ENCODE measurements at regions not wholly inside any gene's neighbourhood (a gene's known extent, or its start where the extent isn't known, plus 50 kb on each side); places are given as distances from the start of the nearest gene placed in this dataset.

DNA sequence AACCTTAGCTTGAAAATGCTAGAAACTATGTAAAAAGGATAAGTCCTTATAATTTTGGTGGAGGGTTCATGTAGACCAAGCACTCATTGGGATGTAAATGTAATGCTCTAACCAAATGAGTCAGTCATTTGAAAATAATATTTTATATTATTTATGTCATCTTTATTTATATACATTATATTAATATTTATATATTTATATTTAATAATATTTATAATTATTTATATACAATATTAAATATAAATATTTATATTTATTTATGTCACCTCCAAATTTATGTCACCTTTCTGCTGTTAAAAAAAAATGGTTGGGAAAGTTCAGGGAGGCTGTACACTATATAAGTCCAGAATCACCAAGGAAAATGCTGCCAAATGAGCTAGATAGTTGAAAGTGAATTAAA lies 254.3 kb downstream of the FIGN start:
- H3K36me3 ChIP-seq (ENCODE audit: control insufficient read depth in 2 of 2, insufficient read depth in 2 of 2, low read length in 1 of 2): no peaks in the 10 kb centered on the region
- no peaks in the 10 kb centered on the region for H3K27me3 ChIP-seq (ENCODE audit: control insufficient read depth in 1 of 2, insufficient read depth in 2 of 2, low read length in 2 of 2)
- peaks cover 0 to 3% of the 10 kb centered on the region in 2 donors for H3K9me3 ChIP-seq (ENCODE audit: control insufficient read depth in 2 of 2, insufficient read depth in 1 of 2, low read depth in 1 of 2, low read length in 1 of 2)
- no peak overlapping the region for H3K4me3 ChIP-seq (ENCODE audit: low read depth in 1 of 2, low read length in 2 of 2)
- H3K4me1 ChIP-seq (ENCODE audit: control insufficient read depth in 2 of 2, insufficient read depth in 2 of 2, low read length in 1 of 2): no peaks in the 10 kb centered on the region
- no peak overlapping the region for H3K27ac ChIP-seq (ENCODE audit: low read depth in 2 of 2, low read length in 1 of 2)

DNA sequence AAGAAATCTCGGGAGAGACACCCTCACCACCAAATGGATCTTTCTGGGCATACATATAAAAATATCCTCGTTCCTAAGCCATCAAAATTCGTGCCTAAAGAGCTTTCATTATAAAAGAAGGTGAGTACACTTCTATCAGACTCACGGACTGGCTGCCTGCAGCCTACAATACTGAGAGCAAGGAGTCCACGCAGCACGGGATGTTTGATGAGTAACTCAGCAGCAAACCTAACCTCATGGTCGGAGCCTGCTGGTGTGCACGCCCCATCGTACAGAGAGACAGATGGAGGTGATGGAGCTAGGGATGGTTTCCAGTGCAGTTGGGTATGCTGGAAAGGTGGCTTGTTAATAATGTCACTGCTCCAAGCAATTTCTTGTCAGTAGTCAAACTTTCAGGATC lies 256.2 kb downstream of the FIGN start:
- Histone ChIP-seq H3K36me3 (ENCODE audit: control insufficient read depth in 2 of 2, insufficient read depth in 2 of 2, low read length in 1 of 2) (no peaks in the 10 kb centered on the region), H3K9me3 (ENCODE audit: control insufficient read depth in 2 of 2, insufficient read depth in 1 of 2, low read depth in 1 of 2, low read length in 1 of 2) (peaks cover 0 to 3% of the 10 kb centered on the region in 2 donors), H3K27ac (ENCODE audit: low read depth in 2 of 2, low read length in 1 of 2) (no peak overlapping the region), H3K4me1 (ENCODE audit: control insufficient read depth in 2 of 2, insufficient read depth in 2 of 2, low read length in 1 of 2) (no peaks in the 10 kb centered on the region), H3K4me3 (ENCODE audit: low read depth in 1 of 2, low read length in 2 of 2) (no peak overlapping the region), H3K27me3 (ENCODE audit: control insufficient read depth in 1 of 2, insufficient read depth in 2 of 2, low read length in 2 of 2) (no peaks in the 10 kb centered on the region)
- WGBS, 2 donors: 80 to 85% methylated on average over 9 of the region's 9 CpGs

GRCh38 chr2:163475815-163476214 lies 260.0 kb downstream of the FIGN start:
- H3K4me3 ChIP-seq (ENCODE audit: low read depth in 1 of 2, low read length in 2 of 2): no peak overlapping the region
- no peaks in the 10 kb centered on the region for H3K36me3 ChIP-seq (ENCODE audit: control insufficient read depth in 2 of 2, insufficient read depth in 2 of 2, low read length in 1 of 2)
- no peaks in the 10 kb centered on the region for H3K27me3 ChIP-seq (ENCODE audit: control insufficient read depth in 1 of 2, insufficient read depth in 2 of 2, low read length in 2 of 2)
- WGBS, 2 donors: 65 to 71% methylated on average over 3 of the region's 3 CpGs
- H3K4me1 ChIP-seq (ENCODE audit: control insufficient read depth in 2 of 2, insufficient read depth in 2 of 2, low read length in 1 of 2): no peaks in the 10 kb centered on the region
- H3K9me3 ChIP-seq (ENCODE audit: control insufficient read depth in 2 of 2, insufficient read depth in 1 of 2, low read depth in 1 of 2, low read length in 1 of 2): peaks cover 0 to 3% of the 10 kb centered on the region in 2 donors
- H3K27ac ChIP-seq (ENCODE audit: low read depth in 2 of 2, low read length in 1 of 2): no peak overlapping the region

DNA sequence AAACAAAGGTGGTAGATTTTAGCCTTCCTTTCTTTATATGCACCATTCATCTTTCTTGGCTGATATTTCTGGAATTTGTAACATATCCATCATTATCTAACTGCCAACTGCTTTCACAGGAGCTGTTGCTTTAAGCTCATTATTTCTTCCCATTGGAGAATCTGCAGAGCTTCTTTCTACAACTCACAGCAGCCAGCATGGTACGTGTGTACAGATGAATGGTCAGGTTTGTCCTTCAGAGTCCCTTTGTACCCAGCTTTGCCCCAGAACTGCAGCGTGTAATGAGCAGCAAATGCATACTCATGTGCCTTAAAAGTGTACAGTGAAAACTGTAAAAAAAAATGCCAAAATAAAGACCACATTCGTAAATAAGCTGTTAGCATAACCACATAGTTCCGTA lies 260.9 kb downstream of the FIGN start:
- Histone ChIP-seq H3K4me1 (ENCODE audit: control insufficient read depth in 2 of 2, insufficient read depth in 2 of 2, low read length in 1 of 2) (no peaks in the 10 kb centered on the region), H3K9me3 (ENCODE audit: control insufficient read depth in 2 of 2, insufficient read depth in 1 of 2, low read depth in 1 of 2, low read length in 1 of 2) (peaks cover 0 to 3% of the 10 kb centered on the region in 2 donors), H3K27me3 (ENCODE audit: control insufficient read depth in 1 of 2, insufficient read depth in 2 of 2, low read length in 2 of 2) (no peaks in the 10 kb centered on the region), H3K27ac (ENCODE audit: low read depth in 2 of 2, low read length in 1 of 2) (no peak overlapping the region), H3K36me3 (ENCODE audit: control insufficient read depth in 2 of 2, insufficient read depth in 2 of 2, low read length in 1 of 2) (no peaks in the 10 kb centered on the region), H3K4me3 (ENCODE audit: low read depth in 1 of 2, low read length in 2 of 2) (no peak overlapping the region)
- 70 to 76% methylated on average over 4 of the region's 4 CpGs for WGBS, 2 donors

- no peak overlapping the region for H3K4me3 ChIP-seq (ENCODE audit: low read depth in 1 of 2, low read length in 2 of 2)
- 70 to 82% methylated on average over 4 of the region's 4 CpGs for WGBS, 2 donors
- no peak overlapping the region for H3K27ac ChIP-seq (ENCODE audit: low read depth in 2 of 2, low read length in 1 of 2)
- H3K9me3 ChIP-seq (ENCODE audit: control insufficient read depth in 2 of 2, insufficient read depth in 1 of 2, low read depth in 1 of 2, low read length in 1 of 2): no peaks in the 10 kb centered on the region
- no peaks in the 10 kb centered on the region for H3K27me3 ChIP-seq (ENCODE audit: control insufficient read depth in 1 of 2, insufficient read depth in 2 of 2, low read length in 2 of 2)
- H3K4me1 ChIP-seq (ENCODE audit: control insufficient read depth in 2 of 2, insufficient read depth in 2 of 2, low read length in 1 of 2): no peaks in the 10 kb centered on the region
- H3K36me3 ChIP-seq (ENCODE audit: control insufficient read depth in 2 of 2, insufficient read depth in 2 of 2, low read length in 1 of 2): no peaks in the 10 kb centered on the region
Observed at GRCh38 chr2:163474319-163474744, 261.5 kb downstream of the FIGN start.

- Histone ChIP-seq H3K4me3 (ENCODE audit: low read depth in 1 of 2, low read length in 2 of 2) (no peak overlapping the region), H3K4me1 (ENCODE audit: control insufficient read depth in 2 of 2, insufficient read depth in 2 of 2, low read length in 1 of 2) (no peaks in the 10 kb centered on the region), H3K27me3 (ENCODE audit: control insufficient read depth in 1 of 2, insufficient read depth in 2 of 2, low read length in 2 of 2) (no peaks in the 10 kb centered on the region), H3K27ac (ENCODE audit: low read depth in 2 of 2, low read length in 1 of 2) (no peak overlapping the region), H3K9me3 (ENCODE audit: control insufficient read depth in 2 of 2, insufficient read depth in 1 of 2, low read depth in 1 of 2, low read length in 1 of 2) (no peaks in the 10 kb centered on the region), H3K36me3 (ENCODE audit: control insufficient read depth in 2 of 2, insufficient read depth in 2 of 2, low read length in 1 of 2) (no peaks in the 10 kb centered on the region)
- WGBS, 2 donors: 11 to 27% methylated on average over 1 of the region's 1 CpG
Observed at GRCh38 chr2:163471947-163472346, 263.9 kb downstream of the FIGN start.

GRCh38 chr2:163469561-163469962 lies 266.2 kb downstream of the FIGN start:
- Histone ChIP-seq H3K9me3 (ENCODE audit: control insufficient read depth in 2 of 2, insufficient read depth in 1 of 2, low read depth in 1 of 2, low read length in 1 of 2) (no peaks in the 10 kb centered on the region), H3K4me3 (ENCODE audit: low read depth in 1 of 2, low read length in 2 of 2) (no peak overlapping the region), H3K36me3 (ENCODE audit: control insufficient read depth in 2 of 2, insufficient read depth in 2 of 2, low read length in 1 of 2) (no peaks in the 10 kb centered on the region), H3K27me3 (ENCODE audit: control insufficient read depth in 1 of 2, insufficient read depth in 2 of 2, low read length in 2 of 2) (no peaks in the 10 kb centered on the region), H3K27ac (ENCODE audit: low read depth in 2 of 2, low read length in 1 of 2) (no peak overlapping the region), H3K4me1 (ENCODE audit: control insufficient read depth in 2 of 2, insufficient read depth in 2 of 2, low read length in 1 of 2) (no peaks in the 10 kb centered on the region)
- 27% methylated on average over 3 of the region's 3 CpGs for WGBS, 2 donors

- Histone ChIP-seq H3K4me1 (ENCODE audit: control insufficient read depth in 2 of 2, insufficient read depth in 2 of 2, low read length in 1 of 2) (no peaks in the 10 kb centered on the region), H3K36me3 (ENCODE audit: control insufficient read depth in 2 of 2, insufficient read depth in 2 of 2, low read length in 1 of 2) (no peaks in the 10 kb centered on the region), H3K27me3 (ENCODE audit: control insufficient read depth in 1 of 2, insufficient read depth in 2 of 2, low read length in 2 of 2) (no peaks in the 10 kb centered on the region), H3K4me3 (ENCODE audit: low read depth in 1 of 2, low read length in 2 of 2) (no peak overlapping the region), H3K9me3 (ENCODE audit: control insufficient read depth in 2 of 2, insufficient read depth in 1 of 2, low read depth in 1 of 2, low read length in 1 of 2) (no peaks in the 10 kb centered on the region), H3K27ac (ENCODE audit: low read depth in 2 of 2, low read length in 1 of 2) (no peak overlapping the region)
- WGBS, 2 donors: 89 to 91% methylated on average over 10 of the region's 10 CpGs
Observed at GRCh38 chr2:163467251-163467630, 268.6 kb downstream of the FIGN start.

GRCh38 chr2:163466331-163467250 lies 269.2 kb downstream of the FIGN start:
- H3K4me3 ChIP-seq (ENCODE audit: low read depth in 1 of 2, low read length in 2 of 2): no peak overlapping the region
- H3K27ac ChIP-seq (ENCODE audit: low read depth in 2 of 2, low read length in 1 of 2): no peak overlapping the region
- no peaks in the 10 kb centered on the region for H3K27me3 ChIP-seq (ENCODE audit: control insufficient read depth in 1 of 2, insufficient read depth in 2 of 2, low read length in 2 of 2)
- 70 to 75% methylated on average over 11 of the region's 11 CpGs for WGBS, 2 donors
- no peaks in the 10 kb centered on the region for H3K4me1 ChIP-seq (ENCODE audit: control insufficient read depth in 2 of 2, insufficient read depth in 2 of 2, low read length in 1 of 2)
- H3K36me3 ChIP-seq (ENCODE audit: control insufficient read depth in 2 of 2, insufficient read depth in 2 of 2, low read length in 1 of 2): no peaks in the 10 kb centered on the region
- H3K9me3 ChIP-seq (ENCODE audit: control insufficient read depth in 2 of 2, insufficient read depth in 1 of 2, low read depth in 1 of 2, low read length in 1 of 2): no peaks in the 10 kb centered on the region

DNA sequence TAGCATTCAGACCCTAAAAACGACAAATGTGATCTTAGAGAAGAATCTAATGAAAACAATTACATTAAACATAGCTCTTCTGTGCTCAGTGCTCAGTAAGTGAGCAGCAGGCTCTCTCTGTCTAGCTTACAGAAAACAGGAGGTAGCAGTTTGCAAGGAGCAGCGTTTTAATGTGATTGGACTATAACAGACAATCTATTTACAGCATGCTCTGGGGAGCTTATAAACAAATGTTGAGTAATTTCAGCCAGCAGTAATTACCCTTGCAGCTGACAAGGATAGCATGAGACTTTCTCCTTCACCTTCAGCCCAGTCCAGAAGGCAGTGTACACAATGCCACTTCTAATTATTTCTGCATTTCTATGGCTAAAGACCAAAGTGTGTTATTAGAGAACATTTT lies 270.4 kb downstream of the FIGN start:
- Histone ChIP-seq H3K4me3 (ENCODE audit: low read depth in 1 of 2, low read length in 2 of 2) (no peak overlapping the region), H3K9me3 (ENCODE audit: control insufficient read depth in 2 of 2, insufficient read depth in 1 of 2, low read depth in 1 of 2, low read length in 1 of 2) (no peaks in the 10 kb centered on the region), H3K4me1 (ENCODE audit: control insufficient read depth in 2 of 2, insufficient read depth in 2 of 2, low read length in 1 of 2) (no peaks in the 10 kb centered on the region), H3K36me3 (ENCODE audit: control insufficient read depth in 2 of 2, insufficient read depth in 2 of 2, low read length in 1 of 2) (no peaks in the 10 kb centered on the region), H3K27ac (ENCODE audit: low read depth in 2 of 2, low read length in 1 of 2) (no peak overlapping the region), H3K27me3 (ENCODE audit: control insufficient read depth in 1 of 2, insufficient read depth in 2 of 2, low read length in 2 of 2) (no peaks in the 10 kb centered on the region)
- WGBS, 2 donors: 26 to 36% methylated on average over 2 of the region's 2 CpGs

Data from esophagus (tissue), 2 donors.